ENCODE measurements at regions not wholly inside any gene's neighbourhood (a gene's known extent, or its start where the extent isn't known, plus 50 kb on each side); places are given as distances from the start of the nearest gene placed in this dataset.

DNA sequence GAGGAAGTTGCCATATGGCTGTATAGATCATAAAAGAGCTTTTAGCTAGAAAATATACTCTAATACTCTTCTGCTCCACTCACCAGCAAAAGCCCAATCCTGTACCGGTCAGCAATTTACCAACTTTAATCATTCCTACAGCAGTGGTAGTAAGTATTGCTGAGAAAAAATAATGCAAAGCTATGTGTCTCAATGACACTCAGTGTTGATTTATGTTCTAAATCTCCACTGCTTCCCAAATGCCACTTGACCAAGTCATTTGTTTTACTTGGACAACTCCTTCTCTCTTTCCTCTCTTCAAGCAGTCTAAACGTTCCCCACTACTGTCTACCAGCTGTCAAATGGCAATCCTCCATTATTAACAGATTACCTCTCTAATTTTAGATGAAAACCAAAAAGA lies 201.8 kb upstream of the GK2 start:
- H3K9me3 Mint-ChIP-seq = peaks cover 14 to 18% of the 10 kb centered on the region in 2 donors
- no peaks in the 10 kb centered on the region for H3K36me3 ChIP-seq (ENCODE audit: control insufficient read depth, insufficient read depth, low read length)
- no peak overlapping the region for H3K4me3 Mint-ChIP-seq
- H3K9me3 ChIP-seq (ENCODE audit: control insufficient read depth, insufficient read depth, low read length) = no peaks in the 10 kb centered on the region
- no peak overlapping the region for H3K27ac ChIP-seq (ENCODE audit: low read length)
- H3K27me3 Mint-ChIP-seq (ENCODE audit: low read depth in 2 of 2) = no peaks in the 10 kb centered on the region
- intact Hi-C loops (cut with micrococcal nuclease) = no loop called here
- H3K4me1 ChIP-seq (ENCODE audit: control insufficient read depth, insufficient read depth, low read length) = no peaks in the 10 kb centered on the region
- H3K4me1 Mint-ChIP-seq = no peaks in the 10 kb centered on the region
- no peak for DNase-seq
- H3K27me3 ChIP-seq (ENCODE audit: control insufficient read depth, insufficient read depth, low read length) = no peaks in the 10 kb centered on the region
- WGBS (ENCODE audit: insufficient coverage) = 50% methylated on average over 1 of the region's 2 CpGs
- no peak overlapping the region for H3K27ac Mint-ChIP-seq
- H3K36me3 Mint-ChIP-seq = no peaks in the 10 kb centered on the region
- ATAC-seq = no peak
- H3K4me3 ChIP-seq (ENCODE audit: low read length) = no peak overlapping the region
- TF ChIP-seq, protein P1, sequence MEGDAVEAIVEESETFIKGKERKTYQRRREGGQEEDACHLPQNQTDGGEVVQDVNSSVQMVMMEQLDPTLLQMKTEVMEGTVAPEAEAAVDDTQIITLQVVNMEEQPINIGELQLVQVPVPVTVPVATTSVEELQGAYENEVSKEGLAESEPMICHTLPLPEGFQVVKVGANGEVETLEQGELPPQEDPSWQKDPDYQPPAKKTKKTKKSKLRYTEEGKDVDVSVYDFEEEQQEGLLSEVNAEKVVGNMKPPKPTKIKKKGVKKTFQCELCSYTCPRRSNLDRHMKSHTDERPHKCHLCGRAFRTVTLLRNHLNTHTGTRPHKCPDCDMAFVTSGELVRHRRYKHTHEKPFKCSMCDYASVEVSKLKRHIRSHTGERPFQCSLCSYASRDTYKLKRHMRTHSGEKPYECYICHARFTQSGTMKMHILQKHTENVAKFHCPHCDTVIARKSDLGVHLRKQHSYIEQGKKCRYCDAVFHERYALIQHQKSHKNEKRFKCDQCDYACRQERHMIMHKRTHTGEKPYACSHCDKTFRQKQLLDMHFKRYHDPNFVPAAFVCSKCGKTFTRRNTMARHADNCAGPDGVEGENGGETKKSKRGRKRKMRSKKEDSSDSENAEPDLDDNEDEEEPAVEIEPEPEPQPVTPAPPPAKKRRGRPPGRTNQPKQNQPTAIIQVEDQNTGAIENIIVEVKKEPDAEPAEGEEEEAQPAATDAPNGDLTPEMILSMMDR (IDR thresholded peaks at IDR 0.05) = no peak

DNA sequence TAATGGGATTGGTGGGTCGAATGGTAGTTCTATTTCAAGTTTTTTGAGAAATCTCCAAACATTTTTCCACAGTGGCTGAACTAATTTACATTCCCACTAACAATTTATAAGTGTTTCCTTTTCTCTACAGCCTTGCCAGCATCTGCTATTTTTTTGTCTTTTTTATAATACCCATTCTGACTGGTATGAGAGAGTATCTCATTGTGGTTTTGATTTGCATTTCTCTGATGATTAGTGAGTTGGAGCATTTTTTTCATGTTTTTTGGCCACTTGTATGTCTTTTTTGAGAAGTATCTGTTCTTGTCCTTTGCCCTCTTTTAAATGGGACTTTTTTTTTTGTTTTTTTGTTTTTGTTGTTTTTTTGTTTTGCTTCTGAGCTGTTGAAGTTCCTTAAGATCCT lies 200.0 kb upstream of the GK2 start:
- intact Hi-C loops (cut with micrococcal nuclease) = no loop called here
- ATAC-seq (no peak), DNase-seq (no peak)
- no peaks in the 10 kb centered on the region for H3K9me3 ChIP-seq (ENCODE audit: control insufficient read depth, insufficient read depth, low read length)
- no peak overlapping the region for H3K27ac ChIP-seq (ENCODE audit: low read length)
- no peaks in the 10 kb centered on the region for H3K27me3 Mint-ChIP-seq (ENCODE audit: low read depth in 2 of 2)
- no peaks in the 10 kb centered on the region for H3K36me3 Mint-ChIP-seq
- WGBS (ENCODE audit: insufficient coverage) = no CpG with 5 or more reads among the region's 1 CpG
- no peaks in the 10 kb centered on the region for H3K4me1 ChIP-seq (ENCODE audit: control insufficient read depth, insufficient read depth, low read length)
- H3K4me3 Mint-ChIP-seq = no peak overlapping the region
- peaks cover 11 to 14% of the 10 kb centered on the region in 2 donors for H3K9me3 Mint-ChIP-seq
- H3K4me3 ChIP-seq (ENCODE audit: low read length) = no peak overlapping the region
- H3K36me3 ChIP-seq (ENCODE audit: control insufficient read depth, insufficient read depth, low read length) = no peaks in the 10 kb centered on the region
- H3K4me1 Mint-ChIP-seq = no peaks in the 10 kb centered on the region
- TF ChIP-seq, protein P1 (IDR thresholded peaks at IDR 0.05) = no peak
- H3K27me3 ChIP-seq (ENCODE audit: control insufficient read depth, insufficient read depth, low read length) = no peaks in the 10 kb centered on the region
- H3K27ac Mint-ChIP-seq = no peak overlapping the region

DNA sequence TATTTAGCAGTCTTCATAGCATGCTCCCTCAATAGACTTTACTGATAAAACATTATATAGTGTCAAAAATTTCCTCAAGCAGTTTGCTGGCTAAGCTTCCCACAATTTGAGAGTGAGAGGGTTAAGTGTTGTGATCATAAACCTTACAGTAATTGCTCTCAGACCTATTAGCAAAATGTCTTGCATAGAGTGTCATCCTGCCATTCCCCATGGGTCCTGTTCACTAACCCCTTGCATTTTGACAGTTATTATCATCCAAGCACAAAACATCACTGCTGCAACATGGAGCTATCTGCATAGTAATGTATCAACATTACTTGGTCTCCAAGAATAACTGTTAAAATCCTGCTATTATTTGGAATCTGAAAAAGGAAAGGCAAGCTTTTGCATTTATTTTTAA lies 196.1 kb upstream of the GK2 start:
- H3K27ac Mint-ChIP-seq = no peak overlapping the region
- H3K27ac ChIP-seq (ENCODE audit: low read length) = peak overlapping the region; percentile 11

DNA sequence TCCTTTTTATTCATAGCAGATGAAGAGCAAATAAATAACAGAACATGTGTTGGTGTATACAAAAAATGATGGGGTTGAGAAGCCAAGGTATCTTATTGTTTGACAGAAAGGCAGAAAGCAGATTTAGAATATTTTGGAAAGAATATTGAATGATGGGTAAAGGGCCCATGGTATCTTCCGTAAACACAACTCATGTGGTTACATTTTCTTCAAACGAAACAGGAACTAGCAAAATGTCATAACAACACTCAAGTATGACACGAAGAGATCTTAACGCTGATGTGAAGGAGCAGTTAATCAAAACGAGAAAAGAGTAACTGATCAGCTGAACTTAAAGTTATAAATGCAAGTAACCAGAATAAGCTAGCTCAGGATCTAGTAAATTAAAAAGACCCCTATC lies 195.7 kb upstream of the GK2 start:
- DNase-seq (peak in 1 of 2 donors; percentile 10), ATAC-seq (no peak)
- intact Hi-C loops (cut with micrococcal nuclease) = no loop called here
- H3K4me1 Mint-ChIP-seq = no peaks in the 10 kb centered on the region
- no peaks in the 10 kb centered on the region for H3K27me3 Mint-ChIP-seq (ENCODE audit: low read depth in 2 of 2)
- H3K4me3 Mint-ChIP-seq = no peak overlapping the region
- Histone ChIP-seq H3K4me1 (ENCODE audit: control insufficient read depth, insufficient read depth, low read length) (no peaks in the 10 kb centered on the region), H3K27me3 (ENCODE audit: control insufficient read depth, insufficient read depth, low read length) (no peaks in the 10 kb centered on the region), H3K36me3 (ENCODE audit: control insufficient read depth, insufficient read depth, low read length) (no peaks in the 10 kb centered on the region), H3K9me3 (ENCODE audit: control insufficient read depth, insufficient read depth, low read length) (no peaks in the 10 kb centered on the region), H3K4me3 (ENCODE audit: low read length) (no peak overlapping the region), H3K27ac (ENCODE audit: low read length) (peak overlapping the region; percentile 11)
- TF ChIP-seq, protein P1 (IDR thresholded peaks at IDR 0.05) = no peak
- H3K36me3 Mint-ChIP-seq = no peaks in the 10 kb centered on the region
- WGBS (ENCODE audit: insufficient coverage) = 5% methylated on average over 3 of the region's 5 CpGs
- peaks cover 9 to 10% of the 10 kb centered on the region in 2 donors for H3K9me3 Mint-ChIP-seq
- H3K27ac Mint-ChIP-seq = no peak overlapping the region

More for the DNA sequence above, 196.1 kb upstream of the GK2 start:
- Mint-ChIP-seq H3K27me3 (ENCODE audit: low read depth in 2 of 2) (no peaks in the 10 kb centered on the region), H3K4me1 (no peaks in the 10 kb centered on the region), H3K36me3 (no peaks in the 10 kb centered on the region), H3K9me3 (peaks cover 9 to 10% of the 10 kb centered on the region in 2 donors), H3K4me3 (no peak overlapping the region)
- intact Hi-C loops (cut with micrococcal nuclease) = no loop called here
- no peaks in the 10 kb centered on the region for H3K27me3 ChIP-seq (ENCODE audit: control insufficient read depth, insufficient read depth, low read length)
- H3K4me1 ChIP-seq (ENCODE audit: control insufficient read depth, insufficient read depth, low read length) = no peaks in the 10 kb centered on the region
- TF ChIP-seq, protein P1 (IDR thresholded peaks at IDR 0.05) = no peak
- DNase-seq (no peak), ATAC-seq (no peak)
- H3K36me3 ChIP-seq (ENCODE audit: control insufficient read depth, insufficient read depth, low read length) = no peaks in the 10 kb centered on the region
- H3K4me3 ChIP-seq (ENCODE audit: low read length) = no peak overlapping the region
- no peaks in the 10 kb centered on the region for H3K9me3 ChIP-seq (ENCODE audit: control insufficient read depth, insufficient read depth, low read length)

Data from natural killer cell (primary cell).